Thyroid gland (tissue), 4 donors: ENCODE measurements at regions not wholly inside any gene's neighbourhood (a gene's known extent, or its start where the extent isn't known, plus 50 kb on each side); places are given as distances from the start of the nearest gene placed in this dataset.
"Not testable (repeated sequence)": the region's sequence is repeated elsewhere in the genome, so short reads cannot be mapped to it uniquely, and the experiment has no call there.

Source experiments
- DNase-seq, 2 donors: peaks; one replicate each; pipeline ENCODE4 v3.0.0-alpha.2; 2019
- H3K27ac ChIP-seq, 3 donors: fragments of 200-600 bp; sonication (generic); 1 replicate in 2 of 3; 2 replicates in 1 of 3; pipeline ENCODE4 v1.5.1; 2016 to 2019; ENCODE audit warnings: mild to moderate bottlenecking in 1 of 3, moderate library complexity in 1 of 3
- H3K27me3 ChIP-seq: fragments of 200-600 bp; sonication (generic); one replicate; pipeline ENCODE4 v1.5.1; 2019
- H3K36me3 ChIP-seq, 2 donors: fragments of 200-600 bp; sonication (generic); one replicate each; pipeline ENCODE4 v1.5.1; 2016 to 2019
- H3K4me1 ChIP-seq, 2 donors: fragments of 200-600 bp; sonication (generic); one replicate each; pipeline ENCODE4 v1.5.1; 2017 to 2019
- H3K4me3 ChIP-seq, 3 donors: fragments of 200-600 bp; sonication (generic); replicated peaks in 1 of 3; 1 replicate in 2 of 3; 2 replicates in 1 of 3; pipeline ENCODE4 v1.5.1; 2016; ENCODE audit warnings: mild to moderate bottlenecking in 1 of 3
- H3K9me3 ChIP-seq: fragments of 200-600 bp; sonication (generic); one replicate; pipeline ENCODE4 v1.5.1; 2017
- CTCF ChIP-seq, 6 experiments: fragments of 200-600 bp in 3 of 6; fragments of 450-650 bp in 3 of 6; sonication (generic) in 3 of 6; IDR thresholded peaks; one replicate each; pipeline ENCODE4 v1.5.1; 2016 to 2019; ENCODE audit warnings: antibody characterized with exemption in 6 of 6, mild to moderate bottlenecking in 2 of 6, inconsistent platforms in 1 of 6, moderate library complexity in 1 of 6
- POLR2A ChIP-seq, 2 donors: fragments of 450-650 bp; IDR thresholded peaks; one replicate each; pipeline ENCODE4 v1.6.1; 2017; ENCODE audit warnings: antibody characterized with exemption in 2 of 2, mild to moderate bottlenecking in 2 of 2, moderate library complexity in 1 of 2
- WGBS, 2 donors: methylation state at CpG; one replicate each; pipeline ENCODE4 v1.1.5; 2017; 5-methylcytosine and 5-hydroxymethylcytosine counted together
- intact Hi-C: fragments of 100-400 bp; cut with DNase I; formaldehyde crosslinking; loops from one replicate; pipeline ENCODE4 v1.15.1; 2023

DNA sequence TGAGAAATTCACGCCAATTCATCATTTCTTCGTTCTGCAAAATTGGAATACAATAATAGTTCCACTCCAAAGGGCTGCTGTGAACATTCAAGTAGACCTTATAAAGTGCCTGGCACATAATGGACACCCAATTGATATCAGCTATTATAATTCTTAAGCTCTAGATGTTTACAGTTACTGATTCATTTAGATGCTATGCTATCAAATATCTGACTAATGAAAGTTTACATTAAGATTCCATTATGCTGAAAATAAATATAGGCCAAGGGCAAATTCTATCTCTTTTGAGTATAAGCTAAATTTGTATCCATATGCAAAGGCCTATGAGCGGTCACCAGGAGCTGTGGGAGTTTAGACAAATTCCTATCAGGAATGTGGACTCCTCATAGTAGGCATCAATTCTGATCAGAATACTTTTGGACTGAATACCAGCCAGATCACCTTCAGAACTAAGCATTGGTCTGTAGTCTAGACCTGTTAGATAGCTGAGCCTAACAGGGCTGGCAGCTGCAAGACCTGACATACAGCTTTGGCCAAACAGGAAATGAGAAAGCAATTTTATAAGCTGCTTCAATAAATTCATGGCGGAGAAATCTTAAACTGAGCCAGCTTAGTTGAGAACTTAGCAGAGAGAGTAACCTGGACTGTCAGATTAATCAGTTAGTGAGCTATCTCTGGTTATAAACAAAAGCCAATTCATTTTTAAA is 384.3 kb upstream of the ACTRT1 start:
- TF ChIP-seq POLR2A (IDR thresholded peaks at IDR 0.05) (no peak), CTCF (IDR thresholded peaks at IDR 0.05) (no peak)
- intact Hi-C loops = no loop called here
- Histone ChIP-seq H3K4me1 (no peaks in the 10 kb centered on the region), H3K27me3 (no peaks in the 10 kb centered on the region), H3K36me3 (no peaks in the 10 kb centered on the region), H3K27ac (no peak overlapping the region), H3K9me3 (no peaks in the 10 kb centered on the region), H3K4me3 (no peak overlapping the region)
- 86 to 87% methylated on average over 3 to 4 of the region's 4 CpGs for WGBS, 2 donors
- no peak for DNase-seq

DNA sequence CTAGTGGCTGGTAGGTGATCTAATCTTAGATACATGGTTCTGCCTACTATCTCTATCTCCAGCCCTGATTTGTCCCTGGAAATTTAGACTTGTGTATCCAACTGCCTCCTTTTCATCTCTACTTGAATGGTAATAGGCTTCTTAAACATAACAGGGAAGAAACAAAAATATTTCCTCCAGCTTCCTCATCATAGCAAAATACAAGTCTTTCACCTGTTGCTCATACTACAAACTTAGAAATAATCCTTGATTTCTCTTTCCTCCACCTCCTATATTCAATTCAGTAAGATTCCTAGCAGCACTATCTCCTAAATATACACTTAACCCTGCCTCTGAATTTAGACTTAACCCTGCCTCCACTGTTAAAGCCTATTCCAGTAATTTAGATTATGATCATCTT is 373.3 kb upstream of the ACTRT1 start:
- Histone ChIP-seq H3K36me3 (no peaks in the 10 kb centered on the region), H3K4me1 (no peaks in the 10 kb centered on the region), H3K27ac (no peak overlapping the region), H3K9me3 (no peaks in the 10 kb centered on the region), H3K27me3 (no peaks in the 10 kb centered on the region), H3K4me3 (no peak overlapping the region)
- intact Hi-C loops = no loop called here
- no peak for DNase-seq
- no peak for TF ChIP-seq CTCF (IDR thresholded peaks at IDR 0.05)
- TF ChIP-seq POLR2A (IDR thresholded peaks at IDR 0.05) = no peak

DNA sequence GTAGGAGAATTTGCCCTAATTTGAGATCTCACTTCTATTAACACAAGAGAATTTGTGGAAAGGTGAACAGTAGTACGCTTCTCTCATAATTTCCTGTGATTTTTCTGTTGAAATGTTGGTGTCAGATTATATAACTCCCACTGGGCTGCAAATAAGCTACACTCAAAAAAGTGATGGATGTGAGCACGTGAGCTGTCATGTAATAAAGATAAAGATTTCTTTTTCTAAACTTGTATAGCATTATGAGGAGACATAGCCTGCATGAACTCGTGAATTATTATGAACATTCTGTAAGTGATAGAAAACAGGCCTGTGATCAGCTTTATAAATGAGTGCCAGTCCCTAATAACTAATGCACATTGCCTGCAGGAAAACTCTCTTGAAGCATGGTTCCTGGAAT is 356.6 kb upstream of the ACTRT1 start:
- no peak for TF ChIP-seq CTCF (IDR thresholded peaks at IDR 0.05)
- no peak for TF ChIP-seq POLR2A (IDR thresholded peaks at IDR 0.05)
- WGBS, 2 donors = 71 to 75% methylated on average over 3 of the region's 3 CpGs
- intact Hi-C loops = no loop called here
- Histone ChIP-seq H3K4me3 (no peak overlapping the region), H3K9me3 (no peaks in the 10 kb centered on the region), H3K4me1 (no peaks in the 10 kb centered on the region), H3K36me3 (no peaks in the 10 kb centered on the region), H3K27ac (no peak overlapping the region), H3K27me3 (no peaks in the 10 kb centered on the region)
- DNase-seq = no peak

DNA sequence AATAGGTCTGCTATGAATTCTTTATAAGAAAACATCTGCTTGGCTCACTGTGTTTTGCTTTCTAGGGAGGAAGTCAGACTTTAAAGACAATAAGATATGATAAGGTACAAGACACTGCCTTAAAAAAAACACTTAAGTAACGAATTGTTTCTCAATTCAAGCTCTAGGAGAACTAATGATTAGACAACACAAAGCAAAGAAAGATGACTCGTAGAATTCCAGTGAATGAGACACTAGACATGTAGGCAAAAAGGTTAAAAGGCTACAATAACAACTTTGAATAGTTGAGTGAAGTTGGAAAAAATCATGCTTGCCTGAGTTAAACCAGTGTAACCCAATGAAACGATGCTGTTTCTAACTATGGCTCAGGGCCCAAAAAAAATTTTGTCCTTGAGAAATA is 344.4 kb upstream of the ACTRT1 start:
- Histone ChIP-seq H3K9me3 (no peaks in the 10 kb centered on the region), H3K4me1 (no peaks in the 10 kb centered on the region), H3K27me3 (no peaks in the 10 kb centered on the region), H3K4me3 (no peak overlapping the region), H3K36me3 (no peaks in the 10 kb centered on the region), H3K27ac (no peak overlapping the region)
- no peak for DNase-seq
- intact Hi-C loops = no loop called here
- 14 to 16% methylated on average over 3 of the region's 3 CpGs for WGBS, 2 donors
- TF ChIP-seq POLR2A (IDR thresholded peaks at IDR 0.05) (no peak), CTCF (IDR thresholded peaks at IDR 0.05) (no peak)

GRCh38 chrX:128383846-128384245 is 331.6 kb upstream of the ACTRT1 start:
- H3K4me1 ChIP-seq, H3K4me3 ChIP-seq, H3K27me3 ChIP-seq, DNase-seq, H3K27ac ChIP-seq, H3K36me3 ChIP-seq, H3K9me3 ChIP-seq, intact Hi-C loops: not testable (repeated sequence)
- WGBS, 2 donors = 83% methylated on average over 2 of the region's 3 CpGs; no CpG with 5 or more reads in 1 of the 2 donors

DNA sequence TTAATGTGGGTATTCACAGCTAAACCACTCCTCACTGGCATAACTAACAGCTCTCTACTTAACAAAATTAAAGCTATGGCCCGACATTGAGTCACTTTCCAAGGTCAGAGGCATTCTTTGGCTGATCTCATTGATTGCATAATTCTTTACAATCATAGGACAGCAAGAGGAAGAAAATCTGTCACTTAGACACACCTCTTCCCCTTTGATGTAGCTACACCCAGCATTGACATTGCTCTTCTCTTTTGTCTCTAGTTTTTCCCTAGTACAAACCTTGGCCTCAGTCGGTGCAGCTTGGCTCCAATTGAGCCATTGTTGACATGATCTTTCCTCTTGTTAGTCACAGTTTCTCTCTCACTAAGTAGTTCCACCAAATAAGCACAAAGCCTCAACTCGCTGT is 313.3 kb upstream of the ACTRT1 start:
- H3K27ac ChIP-seq = no peak overlapping the region
- no peak overlapping the region for H3K4me3 ChIP-seq
- no peaks in the 10 kb centered on the region for H3K36me3 ChIP-seq
- DNase-seq = no peak
- H3K9me3 ChIP-seq = no peaks in the 10 kb centered on the region
- H3K27me3 ChIP-seq = no peaks in the 10 kb centered on the region
- TF ChIP-seq CTCF (IDR thresholded peaks at IDR 0.05) (no peak), POLR2A (IDR thresholded peaks at IDR 0.05) (no peak)
- H3K4me1 ChIP-seq = no peaks in the 10 kb centered on the region
- intact Hi-C loops = no loop called here
- 81 to 91% methylated on average over 3 of the region's 3 CpGs for WGBS, 2 donors
